NCI-H2081 treated with DMSO at 0.1 percent for 48 hours (cell line): ENCODE measurements at regions not wholly inside any gene's neighbourhood (a gene's known extent, or its start where the extent isn't known, plus 50 kb on each side); places are given as distances from the start of the nearest gene placed in this dataset.
"Not testable (repeated sequence)": the region's sequence is repeated elsewhere in the genome, so short reads cannot be mapped to it uniquely, and the experiment has no call there.

Source experiments
- DNase-seq: peaks from one replicate; lab custom pipeline; 2025; lab: John Stamatoyannopoulos, UW

DNA sequence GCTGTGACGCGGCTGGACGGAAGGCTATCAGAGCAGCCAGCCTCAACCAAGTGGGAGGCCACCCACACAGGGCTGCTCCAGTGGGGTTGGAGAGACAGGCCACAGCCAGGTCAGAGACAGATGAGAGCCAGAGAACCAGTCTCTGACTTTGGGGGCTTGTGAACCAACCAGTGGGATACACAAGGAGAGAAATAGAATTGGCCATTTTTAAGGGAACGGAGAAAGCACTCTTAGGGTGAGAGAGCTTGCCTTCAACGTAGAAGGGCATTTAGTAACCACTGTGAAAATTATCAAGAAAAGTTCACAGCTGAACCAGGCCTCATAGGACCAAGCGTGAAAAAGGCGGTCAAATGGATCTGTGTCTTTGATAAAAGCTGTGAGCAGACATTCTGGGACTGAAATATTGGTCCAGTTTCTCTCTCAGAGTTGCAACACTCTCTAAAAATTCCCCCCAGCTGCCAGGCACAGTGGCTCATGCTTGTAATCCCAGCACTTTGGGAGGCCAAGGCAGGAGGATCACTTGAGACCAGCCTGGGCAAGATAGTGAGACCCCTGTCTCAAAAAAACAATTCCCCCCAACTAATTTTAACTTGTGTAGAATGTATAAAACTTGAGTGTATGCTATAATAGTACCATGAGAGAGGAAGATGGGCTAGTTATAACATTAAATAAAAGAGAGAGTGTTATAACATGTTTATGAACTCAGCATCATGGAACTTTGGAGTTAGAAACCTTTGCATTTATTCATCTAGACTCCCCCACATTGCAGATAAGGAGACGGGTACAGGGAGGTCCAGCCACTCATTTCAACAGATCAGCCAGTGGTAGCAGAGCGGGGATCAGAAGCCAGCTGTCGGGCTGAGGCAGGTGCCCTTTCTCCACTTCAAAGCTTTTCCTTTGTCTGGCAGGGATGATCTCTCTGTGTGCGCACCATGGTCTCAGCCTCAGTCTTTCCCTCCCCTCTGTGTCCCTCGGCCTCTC lies 132.2 kb downstream of the NPIPB11 start:
- DNase-seq = not testable (repeated sequence)

DNA sequence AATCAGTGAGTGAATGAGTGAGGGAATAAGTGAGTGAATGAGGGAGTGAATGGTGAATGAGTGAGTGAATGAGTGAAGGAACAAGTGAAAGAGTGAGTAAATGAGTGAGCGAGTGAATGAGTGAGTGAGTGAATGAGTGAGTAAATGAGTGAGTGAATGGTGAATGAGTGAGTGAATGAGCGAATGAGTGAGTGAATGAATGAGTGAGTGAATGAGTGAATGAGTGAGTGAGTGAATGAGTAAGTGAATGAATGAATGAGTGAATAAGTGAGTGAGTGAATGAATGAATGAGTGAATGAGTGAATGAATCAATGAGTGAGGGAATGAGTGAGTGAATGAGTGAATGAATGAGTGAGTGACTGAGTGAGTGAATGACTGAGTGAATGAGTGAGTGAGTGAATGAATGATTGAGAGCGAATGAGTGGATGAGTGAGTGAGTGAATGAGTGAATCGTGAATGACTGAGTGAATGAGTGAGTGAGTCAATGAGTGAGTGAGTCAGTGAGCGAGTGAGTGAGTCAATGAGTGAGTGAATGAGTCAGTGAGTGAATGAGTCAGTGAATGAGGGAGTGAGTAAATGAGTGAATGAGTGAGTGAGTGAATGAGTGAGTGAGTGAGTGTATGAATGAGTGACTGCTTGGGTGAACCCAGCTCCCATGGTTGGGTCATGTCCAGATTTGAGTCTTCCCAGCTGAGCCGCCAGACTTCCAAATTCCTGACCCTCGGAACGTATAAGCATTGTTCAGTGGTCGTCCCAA lies 133.0 kb downstream of the NPIPB11 start:
- DNase-seq = not testable (repeated sequence)

- DNase-seq = not testable (repeated sequence)
Observed at GRCh38 chr16:29271721-29272675, 134.5 kb downstream of the NPIPB11 start.

DNA sequence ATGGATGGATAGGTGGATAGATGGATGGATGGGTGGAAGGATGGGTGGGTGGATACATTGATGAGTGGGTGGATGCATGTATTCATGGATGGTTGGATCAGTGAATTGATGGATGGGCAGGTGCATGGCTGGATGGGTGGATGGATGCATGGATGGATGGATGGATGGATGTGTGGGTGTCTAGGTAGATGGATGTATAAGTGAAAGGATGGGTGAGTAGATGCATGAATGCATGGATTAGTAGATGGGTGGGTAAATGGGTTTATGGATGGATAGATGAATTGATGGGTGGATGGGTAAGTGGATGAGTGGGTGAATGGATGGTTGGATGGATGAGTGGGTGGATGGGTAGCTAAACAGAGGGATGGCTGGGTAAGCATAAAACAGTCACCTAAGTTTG lies 135.6 kb downstream of the NPIPB11 start:
- not testable (repeated sequence) for DNase-seq

GRCh38 chr16:29270033-29270432 lies 136.5 kb downstream of the NPIPB11 start:
- DNase-seq = not testable (repeated sequence)

- DNase-seq = not testable (repeated sequence)
Observed at GRCh38 chr16:29269192-29269811, 137.2 kb downstream of the NPIPB11 start.

- not testable (repeated sequence) for DNase-seq
Observed at GRCh38 chr16:29268785-29269191, 137.7 kb downstream of the NPIPB11 start.

DNA sequence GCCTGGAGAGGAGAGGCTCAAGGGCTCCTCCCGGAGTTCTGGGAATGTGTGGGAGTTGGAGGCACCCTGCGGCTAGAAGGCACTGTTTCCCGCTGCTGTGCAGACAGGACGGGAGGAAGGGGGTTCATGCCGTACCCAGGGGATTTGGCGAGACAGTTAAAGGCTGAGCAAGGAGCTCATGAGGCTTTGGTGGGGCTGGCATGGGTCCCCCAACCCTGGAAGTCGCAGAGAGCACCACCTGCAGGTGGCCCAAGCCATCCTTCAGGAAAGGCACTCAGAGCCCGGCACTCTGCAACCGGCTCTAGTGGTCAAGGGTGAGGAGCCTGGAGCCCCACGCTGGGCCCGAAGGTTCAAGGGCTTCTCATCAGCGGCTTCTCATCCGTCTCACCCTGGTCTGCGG lies 138.2 kb downstream of the NPIPB11 start:
- DNase-seq = not testable (repeated sequence)

- not testable (repeated sequence) for DNase-seq
Observed at GRCh38 chr16:29267891-29268290, 138.6 kb downstream of the NPIPB11 start.

DNA sequence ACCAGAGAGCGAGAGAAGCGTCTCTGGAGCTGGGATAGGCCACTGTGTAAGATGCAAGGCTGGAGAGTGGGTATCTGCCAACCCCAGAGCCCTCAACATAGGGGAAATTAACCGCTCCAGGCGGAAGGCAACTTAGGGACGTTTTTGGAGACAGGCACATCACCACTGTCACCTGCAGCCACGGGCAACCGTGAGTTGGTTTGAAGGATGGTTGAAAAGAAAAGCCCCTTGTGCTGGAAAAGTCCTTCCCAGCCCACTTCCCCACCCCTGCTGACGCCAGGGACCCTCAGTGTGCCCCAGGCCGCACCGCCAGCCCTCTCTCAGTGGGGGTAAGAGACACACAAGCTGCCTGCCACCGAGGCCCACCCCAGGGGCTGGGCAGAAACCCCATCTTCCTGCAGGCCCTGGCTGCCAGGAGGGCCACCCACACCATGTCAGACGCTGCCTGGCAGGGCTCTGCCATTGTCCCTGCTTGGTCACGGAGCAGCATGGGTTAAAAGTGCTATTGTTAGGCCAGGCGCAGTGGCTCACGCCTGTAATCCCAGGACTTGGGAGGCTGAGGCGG lies 139.4 kb downstream of the NPIPB11 start:
- DNase-seq = not testable (repeated sequence)

DNA sequence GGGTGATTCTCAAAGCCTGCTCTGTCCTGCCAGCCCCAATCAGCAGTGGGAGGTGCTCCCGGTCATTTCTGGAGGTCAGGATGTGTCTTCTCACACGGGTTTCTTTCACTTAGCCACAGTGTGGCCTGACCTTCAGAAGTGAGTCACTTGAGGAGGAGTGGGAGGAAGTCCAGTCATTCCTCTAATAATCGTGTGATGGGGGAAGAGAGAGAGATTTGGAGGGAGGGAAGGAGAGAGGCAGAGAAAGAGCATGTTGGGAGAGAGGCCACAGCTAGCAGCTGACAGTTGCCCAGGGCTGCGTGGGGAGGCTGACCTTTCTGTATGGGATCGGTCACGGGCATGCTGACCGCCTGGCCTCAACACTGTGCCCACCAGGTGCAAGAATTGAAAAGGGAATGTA lies 139.9 kb downstream of the NPIPB11 start:
- not testable (repeated sequence) for DNase-seq

GRCh38 chr16:29265255-29265853 lies 141.2 kb downstream of the NPIPB11 start:
- not testable (repeated sequence) for DNase-seq

GRCh38 chr16:29264080-29264837 lies 142.3 kb downstream of the NPIPB11 start:
- DNase-seq = not testable (repeated sequence)

DNA sequence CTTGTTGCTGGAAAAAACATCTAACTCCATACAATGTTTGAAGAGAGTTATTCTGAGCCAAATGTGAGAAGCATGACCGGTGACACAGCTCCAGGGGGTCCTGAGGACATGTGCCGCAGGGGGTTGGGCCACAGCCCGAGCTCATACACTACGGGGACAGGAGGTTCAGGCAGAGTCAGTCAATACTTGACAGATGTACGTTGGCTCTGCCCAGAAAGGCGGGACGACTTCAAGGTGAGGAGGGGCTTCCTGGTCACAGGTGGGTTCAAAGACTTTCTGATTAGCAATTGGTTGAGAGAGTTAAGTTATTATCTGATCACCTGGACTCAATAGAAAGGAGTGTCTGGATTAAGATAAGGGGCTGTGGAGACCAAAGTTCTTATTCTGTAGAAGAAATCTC lies 143.8 kb downstream of the NPIPB11 start:
- DNase-seq = not testable (repeated sequence)

- not testable (repeated sequence) for DNase-seq
Observed at GRCh38 chr16:29261427-29262248, 144.9 kb downstream of the NPIPB11 start.

- DNase-seq = not testable (repeated sequence)
Observed at GRCh38 chr16:29260683-29261426, 145.7 kb downstream of the NPIPB11 start.

- not testable (repeated sequence) for DNase-seq
Observed at GRCh38 chr16:29259635-29260457, 146.7 kb downstream of the NPIPB11 start.
